ENCODE measurements at regions not wholly inside any gene's neighbourhood (a gene's known extent, or its start where the extent isn't known, plus 50 kb on each side); places are given as distances from the start of the nearest gene placed in this dataset.

GRCh38 chrX:68950937-68951336, 122.1 kb downstream of the EFNB1 start:
- CTCF ChIA-PET: no interaction called here
- TF ChIP-seq, protein P1, sequence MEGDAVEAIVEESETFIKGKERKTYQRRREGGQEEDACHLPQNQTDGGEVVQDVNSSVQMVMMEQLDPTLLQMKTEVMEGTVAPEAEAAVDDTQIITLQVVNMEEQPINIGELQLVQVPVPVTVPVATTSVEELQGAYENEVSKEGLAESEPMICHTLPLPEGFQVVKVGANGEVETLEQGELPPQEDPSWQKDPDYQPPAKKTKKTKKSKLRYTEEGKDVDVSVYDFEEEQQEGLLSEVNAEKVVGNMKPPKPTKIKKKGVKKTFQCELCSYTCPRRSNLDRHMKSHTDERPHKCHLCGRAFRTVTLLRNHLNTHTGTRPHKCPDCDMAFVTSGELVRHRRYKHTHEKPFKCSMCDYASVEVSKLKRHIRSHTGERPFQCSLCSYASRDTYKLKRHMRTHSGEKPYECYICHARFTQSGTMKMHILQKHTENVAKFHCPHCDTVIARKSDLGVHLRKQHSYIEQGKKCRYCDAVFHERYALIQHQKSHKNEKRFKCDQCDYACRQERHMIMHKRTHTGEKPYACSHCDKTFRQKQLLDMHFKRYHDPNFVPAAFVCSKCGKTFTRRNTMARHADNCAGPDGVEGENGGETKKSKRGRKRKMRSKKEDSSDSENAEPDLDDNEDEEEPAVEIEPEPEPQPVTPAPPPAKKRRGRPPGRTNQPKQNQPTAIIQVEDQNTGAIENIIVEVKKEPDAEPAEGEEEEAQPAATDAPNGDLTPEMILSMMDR (IDR thresholded peaks at IDR 0.05; ENCODE audit: insufficient read depth, low read length, missing control alignments): no peak
- POLR2A ChIA-PET: no interaction called here
- H3K4me3 ChIP-seq (ENCODE audit: low read depth, low read length): no peak overlapping the region
- no peak for DNase-seq (ENCODE audit: low read depth, low spot score)

- CTCF ChIA-PET: interaction anchor here (1.1 to 1.2 kb wide), 2 partner anchors 12 to 19 kb away, joined by 3 to 4 read pairs; no protein-coding TSS in a partner anchor
- POLR2A ChIA-PET: no interaction called here
- H3K4me3 ChIP-seq (ENCODE audit: low read depth, low read length): no peak overlapping the region
- TF ChIP-seq, protein P1 (IDR thresholded peaks at IDR 0.05; ENCODE audit: insufficient read depth, low read length, missing control alignments): no peak
- no peak for DNase-seq (ENCODE audit: low read depth, low spot score)
These were observed 119.2 kb downstream of the EFNB1 start for GRCh38 chrX:68947882-68948605.

GRCh38 chrX:68945603-68946228, 116.9 kb downstream of the EFNB1 start:
- no peak for DNase-seq (ENCODE audit: low read depth, low spot score)
- no peak overlapping the region for H3K4me3 ChIP-seq (ENCODE audit: low read depth, low read length)
- TF ChIP-seq, protein P1 (IDR thresholded peaks at IDR 0.05; ENCODE audit: insufficient read depth, low read length, missing control alignments): no peak
- ChIA-PET POLR2A (no interaction called here), CTCF (interaction anchor here (1.6 kb wide), 1 partner anchor 14 kb away, joined by 4 read pairs; no protein-coding TSS in a partner anchor)

GRCh38 chrX:68945081-68945602, 116.3 kb downstream of the EFNB1 start:
- CTCF ChIA-PET: interaction anchor here (0.6 to 1.6 kb wide), 2 partner anchors 14 to 34 kb away, joined by 3 to 4 read pairs; no protein-coding TSS in a partner anchor
- H3K4me3 ChIP-seq (ENCODE audit: low read depth, low read length): no peak overlapping the region
- TF ChIP-seq, protein P1 (IDR thresholded peaks at IDR 0.05; ENCODE audit: insufficient read depth, low read length, missing control alignments): no peak
- no peak for DNase-seq (ENCODE audit: low read depth, low spot score)
- POLR2A ChIA-PET: no interaction called here

GRCh38 chrX:68944211-68944610, 115.4 kb downstream of the EFNB1 start:
- no peak for DNase-seq (ENCODE audit: low read depth, low spot score)
- TF ChIP-seq, protein P1 (IDR thresholded peaks at IDR 0.05; ENCODE audit: insufficient read depth, low read length, missing control alignments): no peak
- no peak overlapping the region for H3K4me3 ChIP-seq (ENCODE audit: low read depth, low read length)
- POLR2A ChIA-PET: no interaction called here
- CTCF ChIA-PET: no interaction called here

DNA sequence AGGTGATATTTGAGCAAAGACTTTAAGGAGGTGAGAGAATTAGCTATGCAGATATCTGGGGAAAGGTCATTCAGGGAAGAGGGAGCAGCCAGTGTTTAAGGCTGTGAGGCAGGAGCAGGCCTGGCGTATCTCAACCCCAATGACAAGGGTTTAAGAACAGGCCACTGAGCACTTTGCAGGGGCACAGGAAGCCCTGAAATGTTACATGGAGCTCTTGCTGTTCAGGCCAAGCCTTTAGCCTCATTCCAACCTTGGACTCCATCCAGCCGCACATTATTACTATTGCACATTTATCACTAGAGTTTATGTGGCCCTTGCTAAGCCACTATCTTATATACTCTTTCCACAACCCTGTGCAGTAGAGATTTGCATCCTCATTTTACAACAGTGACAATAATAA, 114.0 kb downstream of the EFNB1 start:
- TF ChIP-seq, protein P1 (IDR thresholded peaks at IDR 0.05; ENCODE audit: insufficient read depth, low read length, missing control alignments): no peak
- no peak overlapping the region for H3K4me3 ChIP-seq (ENCODE audit: low read depth, low read length)
- POLR2A ChIA-PET: no interaction called here
- CTCF ChIA-PET: no interaction called here
- no peak for DNase-seq (ENCODE audit: low read depth, low spot score)

Measured in AG04449 (cell line).